ENCODE measurements at regions not wholly inside any gene's neighbourhood (a gene's known extent, or its start where the extent isn't known, plus 50 kb on each side); places are given as distances from the start of the nearest gene placed in this dataset.
"Not testable (repeated sequence)": the region's sequence is repeated elsewhere in the genome, so short reads cannot be mapped to it uniquely, and the experiment has no call there.

- TF ChIP-seq CTCF (IDR thresholded peaks at IDR 0.05); EZH2 (IDR thresholded peaks at IDR 0.05; ENCODE audit: borderline replicate concordance, insufficient read depth, low read depth, low read length, poor library complexity, severe bottlenecking): not testable (repeated sequence)
These were observed 452.0 kb downstream of the MIAT start for GRCh38 chr22:27109406-27109805.
